Ishikawa (cell line): ENCODE measurements at regions not wholly inside any gene's neighbourhood (a gene's known extent, or its start where the extent isn't known, plus 50 kb on each side); places are given as distances from the start of the nearest gene placed in this dataset.

Experiments used
- CEBPB ChIP-seq: IDR thresholded peaks from 2 replicates; pipeline ENCODE4 v1.6.1; 2012
- CREB1 ChIP-seq: IDR thresholded peaks from 2 replicates; pipeline ENCODE4 v1.6.1; 2012; ENCODE audit warnings: low read depth
- EGR1 ChIP-seq: IDR thresholded peaks from 2 replicates; pipeline ENCODE4 v1.6.1; 2012
- EP300 ChIP-seq: IDR thresholded peaks from 2 replicates; pipeline ENCODE4 v1.6.1; 2012; ENCODE audit warnings: borderline replicate concordance
- FOXM1 ChIP-seq: IDR thresholded peaks from 2 replicates; pipeline ENCODE4 v1.6.1; 2012; ENCODE audit warnings: low read depth, borderline replicate concordance
- MAX ChIP-seq: IDR thresholded peaks from 2 replicates; pipeline ENCODE4 v1.6.1; 2012
- NFIC ChIP-seq: IDR thresholded peaks from 2 replicates; pipeline ENCODE4 v1.6.1; 2012
- RAD21 ChIP-seq: IDR thresholded peaks from 2 replicates; pipeline ENCODE4 v1.6.1; 2012; ENCODE audit warnings: low read depth
- REST ChIP-seq: IDR thresholded peaks from 2 replicates; pipeline ENCODE4 v1.6.1; 2012; ENCODE audit warnings: low read depth, mild to moderate bottlenecking
- TAF1 ChIP-seq: IDR thresholded peaks from 2 replicates; pipeline ENCODE4 v1.6.1; 2012; ENCODE audit warnings: low read depth, mild to moderate bottlenecking
- TCF12 ChIP-seq: IDR thresholded peaks from 2 replicates; pipeline ENCODE4 v1.6.1; 2012; ENCODE audit warnings: low read depth
- TEAD4 ChIP-seq: IDR thresholded peaks from 2 replicates; pipeline ENCODE4 v1.6.1; 2012
- USF1 ChIP-seq: IDR thresholded peaks from 2 replicates; pipeline ENCODE4 v1.6.1; 2012
- YY1 ChIP-seq: IDR thresholded peaks from 2 replicates; pipeline ENCODE4 v1.6.1; 2012; ENCODE audit warnings: low read depth
- ZBTB7A ChIP-seq: IDR thresholded peaks from 2 replicates; pipeline ENCODE4 v1.6.1; 2012; ENCODE audit warnings: low read depth

- TF ChIP-seq TAF1 (no peak), RAD21 (no peak), MAX (no peak), FOXM1 (no peak)
Measured at GRCh38 chr22:47623763-47624148, 861.3 kb downstream of the TBC1D22A start.

GRCh38 chr22:47623066-47623762 lies 860.8 kb downstream of the TBC1D22A start:
- TF ChIP-seq TEAD4 (no peak), USF1 (no peak), TCF12 (no peak), MAX (no peak), REST (no peak), RAD21 (no peak), NFIC (no peak), CREB1 (no peak), EGR1 (no peak), CEBPB (no peak), TAF1 (no peak), YY1 (no peak), EP300 (no peak), ZBTB7A (no peak), FOXM1 (no peak)

- no peak for TF ChIP-seq MAX
- TF ChIP-seq CEBPB: no peak
- no peak for TF ChIP-seq TEAD4
- no peak for TF ChIP-seq YY1
- no peak for TF ChIP-seq EP300
- no peak for TF ChIP-seq FOXM1
- no peak for TF ChIP-seq ZBTB7A
- no peak for TF ChIP-seq REST
- TF ChIP-seq RAD21: no peak
- TF ChIP-seq CREB1: no peak
Measured at GRCh38 chr22:47622541-47622940, 860.1 kb downstream of the TBC1D22A start.

GRCh38 chr22:47621253-47621652 lies 858.8 kb downstream of the TBC1D22A start:
- TF ChIP-seq CREB1 (no peak), EP300 (no peak), EGR1 (no peak), FOXM1 (no peak), ZBTB7A (no peak), MAX (no peak), TAF1 (no peak), YY1 (no peak), REST (no peak), CEBPB (no peak)

GRCh38 chr22:47620391-47620790 lies 857.9 kb downstream of the TBC1D22A start:
- no peak for TF ChIP-seq CREB1
- TF ChIP-seq MAX: no peak
- TF ChIP-seq TEAD4: no peak
- no peak for TF ChIP-seq EP300
- no peak for TF ChIP-seq TAF1
- no peak for TF ChIP-seq USF1
- no peak for TF ChIP-seq CEBPB
- no peak for TF ChIP-seq REST
- TF ChIP-seq EGR1: no peak
- no peak for TF ChIP-seq NFIC
- TF ChIP-seq TCF12: no peak
- no peak for TF ChIP-seq FOXM1
- no peak for TF ChIP-seq RAD21
- no peak for TF ChIP-seq YY1
- TF ChIP-seq ZBTB7A: no peak
